Ishikawa (cell line): ENCODE measurements at regions not wholly inside any gene's neighbourhood (a gene's known extent, or its start where the extent isn't known, plus 50 kb on each side); places are given as distances from the start of the nearest gene placed in this dataset.

Experiments
- EGR1 ChIP-seq: IDR thresholded peaks from 2 replicates; pipeline ENCODE4 v1.6.1; 2012
- EP300 ChIP-seq: IDR thresholded peaks from 2 replicates; pipeline ENCODE4 v1.6.1; 2012; ENCODE audit warnings: borderline replicate concordance
- TAF1 ChIP-seq: IDR thresholded peaks from 2 replicates; pipeline ENCODE4 v1.6.1; 2012; ENCODE audit warnings: low read depth, mild to moderate bottlenecking

DNA sequence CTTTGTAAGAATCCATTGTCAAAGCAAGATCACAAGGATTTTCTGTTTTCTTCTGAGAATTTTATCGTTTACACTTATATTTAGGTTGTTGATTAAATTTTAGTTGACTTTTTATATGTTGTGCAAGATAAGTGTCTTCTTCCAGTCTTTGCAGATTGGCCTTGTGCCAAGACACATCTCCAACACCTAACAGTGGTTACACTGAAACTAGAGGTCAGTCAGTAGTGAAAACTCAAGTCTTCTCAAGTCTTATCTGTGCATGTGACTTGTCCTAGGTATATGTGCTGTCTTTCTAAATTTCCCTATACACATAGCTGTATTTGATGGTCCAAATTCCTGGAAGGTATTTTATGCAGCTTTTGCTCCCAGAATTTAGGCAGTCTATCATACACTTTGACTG is 1183.2 kb upstream of the B3GALT2 start:
- TF ChIP-seq EGR1: no peak
- no peak for TF ChIP-seq EP300
- TF ChIP-seq TAF1: no peak
